ENCODE measurements at regions not wholly inside any gene's neighbourhood (a gene's known extent, or its start where the extent isn't known, plus 50 kb on each side); places are given as distances from the start of the nearest gene placed in this dataset.

DNA sequence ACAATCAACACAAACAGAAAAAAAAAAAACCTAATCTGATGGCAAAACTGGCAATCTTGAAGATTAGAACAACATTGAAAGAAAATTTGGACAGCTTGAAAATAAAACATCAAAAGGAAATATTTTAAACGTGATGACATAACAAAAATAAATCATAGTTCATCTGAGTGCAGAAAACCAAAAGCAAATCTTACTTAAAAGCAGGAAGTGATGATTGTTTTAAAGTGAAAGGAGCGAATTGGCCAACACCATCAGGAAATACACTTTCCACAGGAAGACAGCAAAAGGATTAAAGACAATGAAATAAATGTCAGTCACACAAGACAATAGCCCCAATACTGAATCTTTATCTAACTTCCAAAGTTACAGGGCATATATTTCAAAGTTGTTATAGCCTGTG lies 696.5 kb upstream of the CHORDC1 start:
- CTCF ChIA-PET = no interaction called here
- ATAC-seq = no peak
- H3K27me3 Mint-ChIP-seq = no peaks in the 10 kb centered on the region
- H3K36me3 Mint-ChIP-seq = no peaks in the 10 kb centered on the region
- DNase-seq = no peak
- no peaks in the 10 kb centered on the region for H3K4me1 Mint-ChIP-seq
- H3K27ac Mint-ChIP-seq = no peak overlapping the region
- H3K9me3 Mint-ChIP-seq (ENCODE audit: low read depth) = peaks cover 5% of the 10 kb centered on the region
- H3K4me3 Mint-ChIP-seq = no peak overlapping the region

DNA sequence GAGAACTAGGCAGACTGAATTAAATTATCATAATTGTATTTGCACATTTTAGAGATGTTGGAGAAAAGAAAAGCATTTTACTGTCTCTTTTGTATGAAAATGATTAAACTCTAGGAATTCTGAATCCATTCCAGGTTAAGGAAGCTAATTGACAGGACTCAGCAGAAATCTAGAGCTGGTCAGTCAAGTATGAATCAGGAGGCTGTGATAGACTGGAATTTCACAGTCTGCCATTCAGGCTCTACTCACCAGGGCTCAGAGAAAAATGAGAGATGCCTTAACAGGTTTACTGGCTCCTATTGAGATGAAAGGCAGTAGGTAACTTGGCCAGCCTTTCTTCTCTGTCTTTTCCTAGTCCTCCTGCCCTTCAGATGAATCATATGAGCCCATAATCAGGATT lies 693.9 kb upstream of the CHORDC1 start:
- H3K27me3 Mint-ChIP-seq = no peaks in the 10 kb centered on the region
- ATAC-seq = no peak
- no peaks in the 10 kb centered on the region for H3K36me3 Mint-ChIP-seq
- no peak overlapping the region for H3K27ac Mint-ChIP-seq
- H3K4me3 Mint-ChIP-seq = no peak overlapping the region
- CTCF ChIA-PET = no interaction called here
- DNase-seq = no peak
- peaks cover 2% of the 10 kb centered on the region for H3K9me3 Mint-ChIP-seq (ENCODE audit: low read depth)
- H3K4me1 Mint-ChIP-seq = no peaks in the 10 kb centered on the region

GRCh38 chr11:90913131-90913668 lies 690.4 kb upstream of the CHORDC1 start:
- Mint-ChIP-seq H3K9me3 (ENCODE audit: low read depth) (peaks cover 4% of the 10 kb centered on the region), H3K36me3 (no peaks in the 10 kb centered on the region), H3K27ac (no peak overlapping the region), H3K4me3 (no peak overlapping the region), H3K4me1 (no peaks in the 10 kb centered on the region), H3K27me3 (no peaks in the 10 kb centered on the region)
- CTCF ChIA-PET = no interaction called here
- DNase-seq (no peak), ATAC-seq (no peak)

DNA sequence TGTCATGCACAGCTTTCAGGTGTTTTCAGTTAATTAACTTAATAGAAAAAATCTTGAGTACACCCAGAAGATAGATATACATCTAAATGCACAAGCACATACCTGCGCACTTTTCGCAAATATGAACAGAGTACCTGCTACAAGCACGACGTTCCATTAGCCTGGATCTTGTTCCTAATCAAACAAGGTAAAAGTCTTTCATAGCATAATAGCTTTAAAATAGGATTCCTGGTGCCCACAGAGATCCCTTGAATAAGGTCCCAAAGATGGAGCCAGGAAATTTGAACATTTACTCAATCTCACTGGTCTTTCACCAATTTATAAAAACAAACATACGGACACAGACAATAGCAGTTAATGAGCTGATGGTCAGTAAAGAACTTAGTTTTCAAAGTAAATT lies 689.8 kb upstream of the CHORDC1 start:
- no peaks in the 10 kb centered on the region for H3K4me1 Mint-ChIP-seq
- CTCF ChIA-PET = no interaction called here
- H3K36me3 Mint-ChIP-seq = no peaks in the 10 kb centered on the region
- H3K27me3 Mint-ChIP-seq = no peaks in the 10 kb centered on the region
- H3K9me3 Mint-ChIP-seq (ENCODE audit: low read depth) = peaks cover 4% of the 10 kb centered on the region
- H3K4me3 Mint-ChIP-seq = no peak overlapping the region
- no peak for DNase-seq
- ATAC-seq = no peak
- no peak overlapping the region for H3K27ac Mint-ChIP-seq

DNA sequence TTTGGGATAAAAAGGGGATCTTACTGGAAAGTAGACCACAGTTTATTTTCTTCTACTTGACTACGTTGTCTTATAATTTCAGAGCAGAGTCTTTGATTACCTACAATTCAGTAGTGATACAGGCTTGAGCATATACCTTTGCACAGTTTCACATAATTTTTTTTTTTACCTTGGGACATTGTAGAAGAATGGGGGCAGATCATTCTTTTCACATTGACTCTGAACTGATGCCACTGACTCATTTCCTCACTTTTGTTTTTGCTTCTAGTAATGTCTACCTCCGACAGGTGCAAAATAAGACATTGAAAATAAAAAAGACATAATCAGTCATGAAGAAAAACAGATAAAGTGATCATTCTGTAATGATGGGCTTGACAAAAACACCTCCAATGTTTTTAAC lies 688.3 kb upstream of the CHORDC1 start:
- Mint-ChIP-seq H3K36me3 (no peaks in the 10 kb centered on the region), H3K9me3 (ENCODE audit: low read depth) (peaks cover 2% of the 10 kb centered on the region), H3K4me1 (no peaks in the 10 kb centered on the region), H3K4me3 (no peak overlapping the region), H3K27ac (no peak overlapping the region), H3K27me3 (no peaks in the 10 kb centered on the region)
- DNase-seq (no peak), ATAC-seq (no peak)
- CTCF ChIA-PET = no interaction called here

DNA sequence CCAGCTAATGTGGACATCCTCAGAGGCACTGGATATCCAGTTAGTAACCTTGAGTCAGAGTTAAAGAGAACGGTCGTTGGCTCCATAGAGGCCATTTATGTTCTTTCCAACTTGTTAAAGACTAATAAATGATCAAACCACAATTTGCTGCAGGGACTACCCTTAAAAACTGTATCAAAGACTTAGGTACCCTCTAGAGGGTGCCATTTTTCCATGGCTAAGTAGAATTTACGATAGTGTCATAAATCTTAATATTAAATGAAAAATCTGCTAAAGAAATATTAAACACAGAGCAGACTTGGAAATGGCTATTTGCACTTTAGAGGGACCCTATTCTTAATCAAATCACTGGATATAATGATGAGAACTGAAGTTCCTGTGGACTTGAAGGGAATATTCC lies 685.2 kb upstream of the CHORDC1 start:
- Mint-ChIP-seq H3K4me3 (no peak overlapping the region), H3K27ac (no peak overlapping the region), H3K4me1 (no peaks in the 10 kb centered on the region), H3K9me3 (ENCODE audit: low read depth) (peaks cover 2% of the 10 kb centered on the region), H3K36me3 (no peaks in the 10 kb centered on the region), H3K27me3 (no peaks in the 10 kb centered on the region)
- DNase-seq = no peak
- no peak for ATAC-seq
- CTCF ChIA-PET = no interaction called here

- no peak overlapping the region for H3K27ac Mint-ChIP-seq
- H3K36me3 Mint-ChIP-seq = no peaks in the 10 kb centered on the region
- CTCF ChIA-PET = no interaction called here
- H3K9me3 Mint-ChIP-seq (ENCODE audit: low read depth) = peaks cover 10% of the 10 kb centered on the region
- DNase-seq = no peak
- H3K27me3 Mint-ChIP-seq = no peaks in the 10 kb centered on the region
- no peak for ATAC-seq
- H3K4me3 Mint-ChIP-seq = no peak overlapping the region
- no peaks in the 10 kb centered on the region for H3K4me1 Mint-ChIP-seq
Observed at GRCh38 chr11:90895850-90896249, 673.0 kb upstream of the CHORDC1 start.

GRCh38 chr11:90890347-90890746 lies 667.5 kb upstream of the CHORDC1 start:
- H3K9me3 Mint-ChIP-seq (ENCODE audit: low read depth) = peaks cover 6% of the 10 kb centered on the region
- no peaks in the 10 kb centered on the region for H3K36me3 Mint-ChIP-seq
- CTCF ChIA-PET = no interaction called here

DNA sequence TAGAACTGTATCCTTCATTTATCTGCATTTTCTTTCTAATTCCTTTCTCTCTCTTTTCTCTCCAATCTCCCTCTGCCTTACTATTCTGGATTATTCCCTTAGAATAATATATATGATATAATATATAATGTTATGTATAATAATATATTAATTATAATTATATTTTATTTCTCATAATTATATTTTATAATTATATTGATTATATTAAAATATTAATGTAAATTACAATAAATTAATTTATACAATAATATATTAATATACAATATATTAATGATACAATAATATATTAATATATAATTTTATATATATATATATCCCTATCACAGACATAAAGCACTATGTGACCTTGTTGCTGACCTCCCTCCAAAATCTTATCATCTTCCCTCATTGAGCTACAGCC lies 661.3 kb upstream of the CHORDC1 start:
- CTCF ChIA-PET = no interaction called here

More at GRCh38 chr11:90890347-90890746, 667.5 kb upstream of the CHORDC1 start:
- Mint-ChIP-seq H3K27ac (no peak overlapping the region), H3K4me3 (no peak overlapping the region), H3K27me3 (no peaks in the 10 kb centered on the region), H3K4me1 (no peaks in the 10 kb centered on the region)
- ATAC-seq = no peak
- no peak for DNase-seq

DNA sequence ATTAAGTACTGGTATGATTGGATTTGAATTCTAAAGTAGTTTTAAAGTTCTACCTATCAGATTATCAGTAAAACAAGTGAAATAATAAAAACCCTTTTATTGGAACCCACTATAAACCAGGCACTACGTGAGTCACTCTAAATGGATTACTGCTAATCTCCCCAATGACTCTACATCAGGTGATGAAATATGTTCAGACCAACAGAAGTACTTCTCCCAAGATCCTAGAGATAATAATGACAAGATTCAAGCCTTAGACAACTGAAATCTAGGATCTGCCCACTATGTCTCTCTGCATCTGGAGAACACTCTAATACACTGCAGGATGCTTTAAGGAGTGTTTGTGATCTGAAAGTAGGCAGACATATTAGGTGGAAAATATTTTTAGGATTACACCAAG lies 652.1 kb upstream of the CHORDC1 start:
- H3K4me3 Mint-ChIP-seq = no peak overlapping the region
- H3K4me1 Mint-ChIP-seq = no peaks in the 10 kb centered on the region
- no peak for DNase-seq
- no peak overlapping the region for H3K27ac Mint-ChIP-seq
- H3K9me3 Mint-ChIP-seq (ENCODE audit: low read depth) = peaks cover 15% of the 10 kb centered on the region
- no peak for ATAC-seq
- no peaks in the 10 kb centered on the region for H3K36me3 Mint-ChIP-seq
- H3K27me3 Mint-ChIP-seq = no peaks in the 10 kb centered on the region
- CTCF ChIA-PET = no interaction called here

More for the DNA sequence above, 661.3 kb upstream of the CHORDC1 start:
- DNase-seq = no peak
- H3K9me3 Mint-ChIP-seq (ENCODE audit: low read depth) = peaks cover 8% of the 10 kb centered on the region
- H3K4me3 Mint-ChIP-seq = no peak overlapping the region
- no peak for ATAC-seq
- no peaks in the 10 kb centered on the region for H3K36me3 Mint-ChIP-seq
- H3K27me3 Mint-ChIP-seq = no peaks in the 10 kb centered on the region
- no peaks in the 10 kb centered on the region for H3K4me1 Mint-ChIP-seq
- H3K27ac Mint-ChIP-seq = no peak overlapping the region

DNA sequence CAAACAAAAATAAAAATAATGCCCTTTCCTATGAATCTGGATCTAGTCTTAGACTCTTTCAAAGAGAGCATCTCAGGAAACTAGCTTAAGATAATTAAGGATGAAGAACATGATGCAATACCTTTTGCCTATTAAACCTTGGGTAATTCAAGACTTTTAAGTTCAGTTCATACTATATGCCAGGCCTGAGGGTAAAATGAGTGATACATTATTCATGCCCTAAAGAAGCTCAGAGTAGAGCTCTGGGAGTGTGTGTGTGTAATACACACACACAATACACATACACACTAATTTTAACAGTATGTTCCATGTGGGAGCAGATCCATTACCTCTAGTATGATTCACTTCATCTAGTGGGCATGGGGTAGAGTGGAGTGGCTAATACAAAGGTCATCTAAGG lies 651.4 kb upstream of the CHORDC1 start:
- no peaks in the 10 kb centered on the region for H3K4me1 Mint-ChIP-seq
- no peak overlapping the region for H3K27ac Mint-ChIP-seq
- H3K36me3 Mint-ChIP-seq = no peaks in the 10 kb centered on the region
- no peak for ATAC-seq
- no peak for DNase-seq
- H3K4me3 Mint-ChIP-seq = no peak overlapping the region
- no peaks in the 10 kb centered on the region for H3K27me3 Mint-ChIP-seq
- H3K9me3 Mint-ChIP-seq (ENCODE audit: low read depth) = peaks cover 15% of the 10 kb centered on the region
- CTCF ChIA-PET = no interaction called here

DNA sequence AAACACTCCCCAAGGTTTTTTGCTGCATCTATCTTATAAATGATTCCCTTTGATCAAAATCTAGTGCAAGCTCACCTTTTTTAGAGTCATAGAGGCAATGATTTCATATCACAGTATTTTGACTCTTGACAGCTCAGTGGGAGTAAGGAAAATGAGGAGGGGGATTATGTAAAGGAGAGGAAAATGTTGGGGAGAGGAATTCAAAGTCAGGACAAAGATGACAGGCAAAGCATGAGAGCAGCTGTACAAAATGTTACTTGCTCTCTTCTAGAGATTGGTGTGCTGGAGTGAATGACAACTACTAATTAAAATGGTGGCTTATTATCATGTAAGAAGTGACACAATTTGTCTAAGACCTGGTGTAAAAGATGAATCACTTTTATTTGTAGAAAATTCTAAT lies 644.6 kb upstream of the CHORDC1 start:
- H3K27me3 Mint-ChIP-seq = no peaks in the 10 kb centered on the region
- CTCF ChIA-PET = no interaction called here

GRCh38 chr11:90856790-90857189 lies 633.9 kb upstream of the CHORDC1 start:
- CTCF ChIA-PET = no interaction called here
- H3K27me3 Mint-ChIP-seq = no peaks in the 10 kb centered on the region
- no peak for DNase-seq

More for the DNA sequence above, 644.6 kb upstream of the CHORDC1 start:
- H3K4me1 Mint-ChIP-seq = no peaks in the 10 kb centered on the region
- no peak overlapping the region for H3K27ac Mint-ChIP-seq
- no peaks in the 10 kb centered on the region for H3K36me3 Mint-ChIP-seq
- peaks cover 16% of the 10 kb centered on the region for H3K9me3 Mint-ChIP-seq (ENCODE audit: low read depth)
- DNase-seq = no peak
- no peak for ATAC-seq
- no peak overlapping the region for H3K4me3 Mint-ChIP-seq

GRCh38 chr11:90855531-90855930 lies 632.7 kb upstream of the CHORDC1 start:
- H3K36me3 Mint-ChIP-seq = no peaks in the 10 kb centered on the region
- ATAC-seq = no peak
- H3K4me3 Mint-ChIP-seq = no peak overlapping the region
- no peaks in the 10 kb centered on the region for H3K27me3 Mint-ChIP-seq
- no peak overlapping the region for H3K27ac Mint-ChIP-seq
- no peak for DNase-seq
- H3K9me3 Mint-ChIP-seq (ENCODE audit: low read depth) = peaks cover 5% of the 10 kb centered on the region
- CTCF ChIA-PET = no interaction called here
- no peaks in the 10 kb centered on the region for H3K4me1 Mint-ChIP-seq

More at GRCh38 chr11:90856790-90857189, 633.9 kb upstream of the CHORDC1 start:
- H3K4me1 Mint-ChIP-seq = no peaks in the 10 kb centered on the region
- peaks cover 4% of the 10 kb centered on the region for H3K9me3 Mint-ChIP-seq (ENCODE audit: low read depth)
- no peak for ATAC-seq
- H3K36me3 Mint-ChIP-seq = no peaks in the 10 kb centered on the region
- no peak overlapping the region for H3K4me3 Mint-ChIP-seq
- no peak overlapping the region for H3K27ac Mint-ChIP-seq

DNA sequence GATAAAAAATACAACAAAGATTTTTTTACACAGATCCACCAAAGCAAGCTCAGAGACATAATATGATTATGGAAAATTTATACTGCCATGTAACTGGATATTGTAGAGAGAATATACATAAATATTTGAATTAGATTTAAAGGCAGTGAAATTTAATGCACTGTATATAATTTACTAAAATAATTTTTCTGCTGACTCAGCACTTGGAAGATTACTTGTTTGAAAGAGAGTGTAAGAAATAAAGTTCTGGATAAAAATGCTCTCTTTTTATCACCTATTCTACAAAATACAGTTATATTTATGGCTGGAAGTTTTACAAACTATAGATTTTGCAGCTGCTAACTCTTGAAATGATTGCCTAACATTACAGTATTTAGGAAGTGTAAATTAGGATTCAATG lies 628.3 kb upstream of the CHORDC1 start:
- no peaks in the 10 kb centered on the region for H3K36me3 Mint-ChIP-seq
- H3K9me3 Mint-ChIP-seq (ENCODE audit: low read depth) = peaks cover 1% of the 10 kb centered on the region
- CTCF ChIA-PET = no interaction called here
- no peak for ATAC-seq
- H3K4me3 Mint-ChIP-seq = no peak overlapping the region
- H3K27ac Mint-ChIP-seq = no peak overlapping the region
- H3K4me1 Mint-ChIP-seq = no peaks in the 10 kb centered on the region
- no peaks in the 10 kb centered on the region for H3K27me3 Mint-ChIP-seq
- no peak for DNase-seq
